Gastroesophageal sphincter (tissue), 3 donors: ENCODE measurements at regions not wholly inside any gene's neighbourhood (a gene's known extent, or its start where the extent isn't known, plus 50 kb on each side); places are given as distances from the start of the nearest gene placed in this dataset.

ENCODE experiments used
- POLR2A ChIP-seq, 2 donors: fragments of 450-650 bp; IDR thresholded peaks; one replicate each; pipeline ENCODE4 v1.6.1; 2017; ENCODE audit warnings: antibody characterized with exemption in 2 of 2, mild to moderate bottlenecking in 2 of 2, moderate library complexity in 1 of 2
- TF ChIP-seq, protein P1 (sequence below), 4 experiments: fragments of 200-600 bp in 2 of 4; fragments of 450-650 bp in 2 of 4; sonication (generic) in 1 of 4; IDR thresholded peaks; one replicate each; pipeline ENCODE4 v1.5.1; 2017 to 2019; ENCODE audit warnings: antibody characterized with exemption in 4 of 4, mild to moderate bottlenecking in 2 of 4, moderate library complexity in 2 of 4

DNA sequence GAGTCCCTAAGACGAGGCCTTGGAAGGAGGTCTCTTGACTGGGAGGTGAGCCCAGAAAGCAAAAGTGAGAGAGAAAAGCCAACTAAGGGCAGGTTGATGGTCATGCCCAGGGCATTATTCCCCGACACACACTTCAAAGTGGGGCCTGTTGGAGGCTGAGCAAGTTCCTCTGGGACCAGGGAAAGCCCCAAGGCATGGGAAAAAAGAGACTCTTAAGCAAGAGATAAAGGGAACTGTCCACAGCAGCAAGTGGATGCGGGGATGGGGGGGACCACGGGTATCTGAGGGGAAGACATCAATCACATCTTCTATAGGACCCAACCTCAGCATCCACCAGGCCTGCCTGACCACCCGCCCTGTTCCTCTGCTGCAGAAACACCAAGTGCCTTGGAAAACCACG lies 119.9 kb upstream of the MAFB start:
- TF ChIP-seq, protein P1, sequence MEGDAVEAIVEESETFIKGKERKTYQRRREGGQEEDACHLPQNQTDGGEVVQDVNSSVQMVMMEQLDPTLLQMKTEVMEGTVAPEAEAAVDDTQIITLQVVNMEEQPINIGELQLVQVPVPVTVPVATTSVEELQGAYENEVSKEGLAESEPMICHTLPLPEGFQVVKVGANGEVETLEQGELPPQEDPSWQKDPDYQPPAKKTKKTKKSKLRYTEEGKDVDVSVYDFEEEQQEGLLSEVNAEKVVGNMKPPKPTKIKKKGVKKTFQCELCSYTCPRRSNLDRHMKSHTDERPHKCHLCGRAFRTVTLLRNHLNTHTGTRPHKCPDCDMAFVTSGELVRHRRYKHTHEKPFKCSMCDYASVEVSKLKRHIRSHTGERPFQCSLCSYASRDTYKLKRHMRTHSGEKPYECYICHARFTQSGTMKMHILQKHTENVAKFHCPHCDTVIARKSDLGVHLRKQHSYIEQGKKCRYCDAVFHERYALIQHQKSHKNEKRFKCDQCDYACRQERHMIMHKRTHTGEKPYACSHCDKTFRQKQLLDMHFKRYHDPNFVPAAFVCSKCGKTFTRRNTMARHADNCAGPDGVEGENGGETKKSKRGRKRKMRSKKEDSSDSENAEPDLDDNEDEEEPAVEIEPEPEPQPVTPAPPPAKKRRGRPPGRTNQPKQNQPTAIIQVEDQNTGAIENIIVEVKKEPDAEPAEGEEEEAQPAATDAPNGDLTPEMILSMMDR (IDR thresholded peaks at IDR 0.05) = no peak
- no peak for TF ChIP-seq POLR2A (IDR thresholded peaks at IDR 0.05)
